Body of pancreas (tissue), 4 donors: ENCODE measurements at regions not wholly inside any gene's neighbourhood (a gene's known extent, or its start where the extent isn't known, plus 50 kb on each side); places are given as distances from the start of the nearest gene placed in this dataset.
"Not testable (repeated sequence)": the region's sequence is repeated elsewhere in the genome, so short reads cannot be mapped to it uniquely, and the experiment has no call there.

Source experiments
- POLR2A ChIP-seq, 3 donors: fragments of 450-650 bp; IDR thresholded peaks; one replicate each; pipeline ENCODE4 v1.6.1; 2016; ENCODE audit warnings: antibody characterized with exemption in 3 of 3, mild to moderate bottlenecking in 2 of 3
- TF ChIP-seq, protein P1 (sequence below), 7 experiments: fragments of 450-650 bp in 4 of 7; fragments of 200-600 bp in 3 of 7; sonication (generic) in 3 of 7; IDR thresholded peaks; one replicate each; pipeline ENCODE4 v1.5.1; 2016 to 2019; ENCODE audit warnings: antibody characterized with exemption in 7 of 7

DNA sequence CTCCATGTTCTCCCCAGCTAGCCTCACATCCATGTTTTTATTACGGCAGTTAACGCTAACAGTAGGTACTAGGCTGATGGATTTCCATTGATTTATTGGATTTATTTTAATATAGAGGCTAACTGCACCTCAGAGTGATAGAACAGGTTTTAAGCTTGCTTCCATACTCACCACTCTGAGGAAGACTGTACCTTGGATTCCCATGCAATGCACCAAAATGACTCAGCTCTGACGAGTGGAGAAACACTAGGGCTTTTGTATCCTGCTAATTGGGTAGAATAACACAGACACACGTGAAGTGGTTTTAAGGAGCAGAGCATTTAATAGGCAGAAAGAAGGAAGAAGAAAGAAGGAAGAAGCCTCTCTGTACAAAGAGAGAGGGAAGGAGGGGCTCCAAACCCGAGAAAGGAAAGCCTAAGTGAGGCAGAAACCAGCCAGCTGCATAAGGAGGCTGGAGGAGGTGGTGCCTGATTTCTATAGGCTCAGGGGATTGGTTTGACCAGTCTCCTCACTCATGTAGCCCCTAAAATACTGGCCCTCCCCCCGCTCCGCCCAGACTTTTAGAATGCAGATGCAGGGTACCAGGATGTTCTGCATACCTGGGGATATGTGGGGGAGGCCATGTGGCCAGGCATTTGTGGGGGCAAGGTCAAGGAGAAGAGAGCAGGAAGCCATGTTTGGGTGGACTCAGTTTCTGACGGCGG lies 83.5 kb downstream of the HSFY2 start:
- TF ChIP-seq, protein P1, sequence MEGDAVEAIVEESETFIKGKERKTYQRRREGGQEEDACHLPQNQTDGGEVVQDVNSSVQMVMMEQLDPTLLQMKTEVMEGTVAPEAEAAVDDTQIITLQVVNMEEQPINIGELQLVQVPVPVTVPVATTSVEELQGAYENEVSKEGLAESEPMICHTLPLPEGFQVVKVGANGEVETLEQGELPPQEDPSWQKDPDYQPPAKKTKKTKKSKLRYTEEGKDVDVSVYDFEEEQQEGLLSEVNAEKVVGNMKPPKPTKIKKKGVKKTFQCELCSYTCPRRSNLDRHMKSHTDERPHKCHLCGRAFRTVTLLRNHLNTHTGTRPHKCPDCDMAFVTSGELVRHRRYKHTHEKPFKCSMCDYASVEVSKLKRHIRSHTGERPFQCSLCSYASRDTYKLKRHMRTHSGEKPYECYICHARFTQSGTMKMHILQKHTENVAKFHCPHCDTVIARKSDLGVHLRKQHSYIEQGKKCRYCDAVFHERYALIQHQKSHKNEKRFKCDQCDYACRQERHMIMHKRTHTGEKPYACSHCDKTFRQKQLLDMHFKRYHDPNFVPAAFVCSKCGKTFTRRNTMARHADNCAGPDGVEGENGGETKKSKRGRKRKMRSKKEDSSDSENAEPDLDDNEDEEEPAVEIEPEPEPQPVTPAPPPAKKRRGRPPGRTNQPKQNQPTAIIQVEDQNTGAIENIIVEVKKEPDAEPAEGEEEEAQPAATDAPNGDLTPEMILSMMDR (IDR thresholded peaks at IDR 0.05): not testable (repeated sequence)
- not testable (repeated sequence) for TF ChIP-seq POLR2A (IDR thresholded peaks at IDR 0.05)
